Umbilical cord (tissue), 1 donor: ENCODE measurements at regions not wholly inside any gene's neighbourhood (a gene's known extent, or its start where the extent isn't known, plus 50 kb on each side); places are given as distances from the start of the nearest gene placed in this dataset.
"Not testable (repeated sequence)": the region's sequence is repeated elsewhere in the genome, so short reads cannot be mapped to it uniquely, and the experiment has no call there.

ENCODE experiments used
- DNase-seq: peaks from one replicate; pipeline ENCODE4 v3.0.0-alpha.2; 2015; ENCODE audit warnings: low spot score

DNA sequence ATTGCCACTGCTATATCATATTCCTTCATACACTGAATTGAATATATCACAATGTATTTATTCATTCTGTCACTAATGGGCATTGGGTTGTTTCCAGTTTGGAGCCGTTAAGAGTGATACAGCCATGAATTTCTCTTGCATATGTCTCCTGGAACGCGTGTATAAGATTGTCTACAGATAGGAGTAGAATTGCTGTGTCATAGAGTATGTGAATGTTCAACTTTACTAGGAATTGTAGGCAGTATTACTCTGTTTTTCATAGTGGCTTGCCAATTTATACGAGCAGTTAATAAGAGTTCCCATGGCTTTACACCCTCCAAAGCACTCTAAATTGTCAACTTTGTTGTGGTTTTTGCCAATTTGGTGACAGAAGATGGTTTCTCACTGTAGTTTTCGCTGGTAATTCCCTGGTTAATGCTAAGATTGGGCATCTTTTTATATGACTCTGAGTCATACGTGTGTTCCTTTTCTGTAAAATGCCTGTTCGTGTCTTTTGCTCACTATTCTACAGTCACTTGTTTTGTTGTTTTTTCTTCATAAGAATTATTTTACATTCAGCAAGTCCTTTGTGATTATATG, 136.1 kb upstream of the LIPC start:
- DNase-seq = no peak

DNA sequence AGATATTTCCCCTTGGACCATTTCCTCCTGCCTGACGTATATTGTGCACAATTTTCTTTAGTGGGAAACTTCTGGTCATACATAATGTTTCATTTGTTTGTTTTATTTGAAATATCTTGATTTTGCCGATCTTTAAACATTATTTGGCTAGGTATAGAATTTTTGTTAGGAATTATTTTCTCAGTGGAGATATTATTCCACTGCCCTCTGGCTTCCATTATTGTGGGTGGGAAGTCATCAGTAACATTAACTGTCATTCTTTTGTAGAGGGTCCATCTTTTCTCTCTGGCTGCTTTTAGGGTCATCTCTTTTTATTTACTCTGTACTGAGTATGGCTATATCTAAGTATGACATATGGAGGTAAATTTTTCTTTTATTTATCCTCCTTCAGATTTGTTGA, 135.5 kb upstream of the LIPC start:
- no peak for DNase-seq

DNA sequence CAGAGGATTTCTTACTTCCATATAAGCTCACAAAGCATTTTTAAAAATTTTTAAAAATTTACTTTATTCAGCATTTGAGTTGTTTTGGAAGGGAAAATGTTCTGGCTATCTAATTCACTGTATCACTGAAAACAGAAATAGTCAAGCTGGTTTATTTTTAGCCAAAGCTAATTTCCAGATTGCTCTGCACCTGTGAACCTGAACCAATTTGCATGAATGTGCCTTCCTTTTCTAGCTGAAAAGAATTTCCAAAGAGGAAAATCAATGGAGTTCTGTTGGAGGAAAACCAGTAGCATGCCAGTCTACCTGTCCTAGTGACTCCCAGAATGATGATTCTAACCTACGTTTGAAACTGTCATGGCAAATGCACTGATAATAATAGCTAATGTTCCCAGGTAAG, 134.2 kb upstream of the LIPC start:
- DNase-seq = no peak

DNA sequence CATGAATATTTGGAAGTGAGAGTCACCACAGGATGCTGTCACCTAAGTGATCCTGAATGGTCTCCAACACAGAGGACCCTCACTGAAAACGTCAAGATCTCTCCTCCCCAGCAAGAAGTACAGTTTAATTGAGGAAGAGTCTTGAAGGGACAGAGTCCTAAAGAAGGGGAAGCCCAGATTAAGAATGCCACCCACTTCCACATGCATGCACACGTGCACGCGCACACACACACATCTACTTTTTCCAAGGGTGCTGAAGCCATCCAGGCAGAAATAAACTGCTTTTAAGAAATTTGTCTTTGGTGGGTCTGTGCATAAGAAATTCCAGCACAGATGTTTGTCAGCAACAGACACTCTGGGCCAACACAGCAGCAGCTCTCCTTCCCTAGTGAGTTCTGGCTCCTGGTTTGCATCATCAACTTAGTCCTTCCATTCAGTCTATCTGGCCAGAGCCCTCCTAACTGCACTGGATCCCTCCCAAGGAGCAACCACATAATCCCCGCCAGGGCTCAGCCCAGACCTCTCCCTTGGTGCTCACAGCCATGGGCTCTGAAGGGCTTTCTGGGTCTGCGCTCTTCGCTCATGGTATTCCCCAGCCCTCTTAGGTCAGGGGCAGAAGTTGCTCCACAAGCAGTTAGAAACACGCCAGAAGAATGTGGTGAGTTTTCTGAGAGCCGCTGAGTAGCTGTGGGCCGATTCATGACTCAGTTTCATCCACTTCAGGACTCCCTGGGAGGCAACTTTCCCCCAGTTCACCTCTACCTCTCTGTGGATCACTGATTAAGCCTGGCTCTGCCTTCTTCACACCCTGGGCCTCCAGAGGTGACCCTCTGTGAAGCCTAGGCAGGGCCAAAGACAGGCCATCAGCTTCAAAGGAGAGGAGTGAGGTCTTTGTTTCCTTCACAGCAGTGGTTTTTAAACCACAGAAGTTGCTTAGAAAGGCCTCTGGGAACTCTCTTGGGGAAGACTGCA, 132.6 kb upstream of the LIPC start:
- DNase-seq = peak; percentile 95

DNA sequence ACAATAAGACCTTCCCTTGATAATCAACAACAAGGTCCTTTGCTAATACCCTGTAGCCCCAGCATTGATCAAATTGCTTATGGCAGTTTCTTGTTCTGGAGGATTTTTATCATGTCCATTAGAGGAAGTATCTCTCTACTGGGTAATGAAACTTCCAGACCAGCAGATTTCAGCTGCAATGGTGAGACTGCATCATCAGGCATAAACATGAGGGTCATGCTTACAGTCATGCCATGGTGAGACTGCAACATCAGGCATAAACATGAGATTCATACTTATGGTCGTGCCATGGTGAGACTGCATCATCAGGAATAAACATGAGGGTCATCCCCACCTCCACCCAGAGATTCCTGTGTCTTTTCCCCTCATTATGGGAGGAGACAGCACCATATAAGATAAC, 129.0 kb upstream of the LIPC start:
- no peak for DNase-seq

DNA sequence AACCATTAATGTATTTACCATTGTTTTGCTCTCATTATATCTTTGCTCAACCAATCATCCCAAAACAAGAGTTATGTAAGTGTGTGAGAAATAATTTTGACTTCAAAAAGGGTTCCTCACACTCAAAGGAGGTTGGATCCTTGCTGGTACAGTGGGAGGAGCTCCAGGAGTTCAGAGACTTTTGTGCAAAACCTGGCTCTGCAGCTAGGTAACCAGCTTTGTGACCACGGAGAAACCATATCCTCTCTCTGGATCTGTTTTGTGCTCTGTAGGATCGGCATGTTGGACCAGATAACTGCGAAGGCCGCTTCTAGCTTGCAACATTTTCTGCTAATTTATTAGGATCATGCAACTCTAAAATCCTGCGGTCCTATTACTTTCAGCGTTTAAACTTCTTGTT, 128.6 kb upstream of the LIPC start:
- no peak for DNase-seq

DNA sequence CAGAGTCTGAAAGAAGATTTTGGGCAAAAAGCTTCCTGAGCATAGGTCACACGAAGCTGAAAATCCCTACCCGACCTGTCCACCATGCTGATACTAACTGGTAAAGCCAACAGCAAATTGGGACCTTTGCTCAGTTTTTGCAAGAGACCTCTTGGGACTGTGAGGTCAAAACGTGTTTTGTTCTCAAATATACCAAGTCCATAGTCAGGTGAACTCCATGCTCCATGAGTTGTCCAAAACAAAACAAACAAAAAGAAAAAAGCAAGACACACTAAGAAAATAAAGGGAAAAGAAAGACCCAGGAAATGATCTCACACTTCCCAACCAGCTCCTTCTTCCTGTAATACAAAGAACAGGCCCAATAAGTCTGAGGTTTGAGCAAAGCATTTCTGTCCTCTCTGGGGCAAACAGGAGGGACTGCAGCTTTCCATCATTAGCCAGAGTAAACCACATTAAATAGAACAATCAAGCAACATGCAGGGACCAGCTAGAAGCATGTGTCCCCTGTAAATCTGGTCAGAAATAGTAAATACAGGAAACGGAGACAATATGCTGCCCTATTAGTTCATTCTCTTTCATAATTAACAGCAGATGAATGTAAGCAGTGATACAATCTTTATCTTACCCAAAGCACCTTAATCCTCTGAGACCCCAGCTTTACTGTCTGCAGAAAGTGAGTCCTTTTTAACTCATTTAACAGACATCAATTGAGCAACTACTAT, 125.0 kb upstream of the LIPC start:
- no peak for DNase-seq

DNA sequence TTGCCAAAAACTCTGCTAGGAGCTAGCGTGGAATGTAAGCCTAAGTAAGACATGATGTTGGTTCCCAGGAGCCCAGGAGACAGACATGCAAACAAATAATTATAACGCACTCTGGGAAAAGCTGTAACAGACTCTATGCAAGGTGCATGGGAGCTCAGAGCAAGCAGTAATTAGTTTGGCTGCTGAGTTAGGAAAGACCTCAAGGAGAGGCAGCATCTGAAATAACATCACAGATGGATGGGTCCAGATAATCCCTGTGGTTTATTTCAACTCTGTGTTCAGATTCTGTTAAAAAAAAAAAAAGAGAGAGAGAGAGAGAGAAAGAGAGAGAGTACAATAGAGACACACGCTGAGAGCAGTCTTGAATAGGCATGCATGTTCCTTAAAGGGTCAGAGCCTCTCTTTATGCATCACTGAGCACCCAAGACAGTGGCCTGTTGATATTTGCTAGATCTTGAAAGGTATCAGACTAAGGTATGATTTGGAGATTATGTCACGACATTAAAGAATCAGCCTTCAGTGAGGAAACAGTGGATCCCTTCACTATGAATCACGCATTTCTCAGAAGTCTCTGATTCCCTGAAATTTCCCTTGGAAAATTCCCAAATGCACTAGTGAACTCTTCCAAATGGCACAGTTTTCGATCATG, 124.4 kb upstream of the LIPC start:
- peak; percentile 30 for DNase-seq

DNA sequence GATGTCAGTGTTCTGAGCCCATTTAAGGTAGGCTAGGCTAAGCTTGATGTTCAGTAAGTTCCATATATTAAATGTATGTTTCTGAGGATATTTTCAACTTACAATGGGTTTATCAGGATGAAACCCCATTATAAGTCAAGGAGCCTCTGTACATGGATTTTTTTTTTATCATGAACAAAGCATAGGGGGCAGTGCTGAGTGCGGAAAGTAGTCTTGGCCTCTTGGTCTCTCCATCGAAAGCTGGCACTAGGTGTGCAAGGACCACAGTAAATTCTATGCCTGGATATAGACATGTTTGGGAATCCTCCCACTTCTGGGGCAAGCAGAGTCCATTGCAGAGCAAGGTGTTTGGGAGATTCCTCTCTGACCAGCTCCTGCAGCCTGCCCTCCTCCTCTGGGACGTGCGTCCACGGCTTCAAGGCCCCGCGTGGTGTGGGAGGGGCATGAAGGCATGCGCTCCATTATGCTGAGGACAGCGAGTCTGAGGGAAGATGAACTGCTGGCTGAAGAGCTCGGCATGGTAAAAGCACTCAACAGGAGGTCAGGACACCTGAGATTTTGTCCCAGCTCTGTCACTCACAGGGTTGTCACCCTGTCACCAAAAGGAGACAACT, 122.9 kb upstream of the LIPC start:
- DNase-seq = no peak

DNA sequence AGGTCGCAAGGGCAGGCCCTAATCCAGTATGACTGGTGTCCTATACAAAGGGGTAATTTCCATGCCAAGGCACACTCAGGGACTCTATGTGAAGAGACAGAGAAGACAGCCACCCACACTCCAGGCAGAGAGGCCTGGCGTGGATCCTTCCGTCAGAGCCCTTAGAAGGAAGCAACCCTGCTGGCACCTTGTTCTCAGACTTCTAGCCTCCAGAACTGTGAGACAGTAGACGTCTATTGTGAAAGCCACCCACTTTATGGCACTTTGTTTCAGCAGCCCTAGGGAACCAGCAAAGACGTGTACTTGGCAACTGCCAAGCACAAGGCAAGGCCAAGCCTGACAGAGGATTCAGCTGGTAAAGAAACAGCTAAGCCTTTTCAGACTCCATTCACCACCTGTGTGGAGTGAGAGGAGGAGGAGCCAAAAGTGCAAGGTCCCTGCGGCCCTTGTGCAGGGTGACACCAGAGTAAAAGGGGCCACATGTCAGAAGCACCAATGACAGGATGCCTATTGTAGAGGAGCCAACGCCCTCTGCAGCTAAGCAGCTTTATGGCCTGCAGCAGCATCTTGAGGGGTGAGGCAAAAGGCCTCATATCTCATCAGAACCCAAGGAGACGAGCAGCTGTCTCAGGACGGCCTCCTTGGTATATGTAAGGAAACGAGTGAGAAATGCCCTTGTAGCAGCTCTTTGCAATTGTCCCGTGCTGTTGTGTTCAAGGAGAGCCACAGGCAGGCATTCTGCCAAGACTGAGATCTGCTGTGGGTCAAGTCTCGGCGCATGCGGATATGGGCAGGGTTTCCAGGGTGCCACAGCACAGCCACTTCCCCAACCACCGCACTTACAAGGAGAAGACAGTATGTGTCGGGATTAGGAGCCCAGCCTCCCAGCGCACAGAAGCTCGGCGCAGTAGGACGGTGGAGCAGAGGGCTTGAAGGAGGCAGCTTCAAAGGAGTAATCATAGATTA, 121.5 kb upstream of the LIPC start:
- no peak for DNase-seq

DNA sequence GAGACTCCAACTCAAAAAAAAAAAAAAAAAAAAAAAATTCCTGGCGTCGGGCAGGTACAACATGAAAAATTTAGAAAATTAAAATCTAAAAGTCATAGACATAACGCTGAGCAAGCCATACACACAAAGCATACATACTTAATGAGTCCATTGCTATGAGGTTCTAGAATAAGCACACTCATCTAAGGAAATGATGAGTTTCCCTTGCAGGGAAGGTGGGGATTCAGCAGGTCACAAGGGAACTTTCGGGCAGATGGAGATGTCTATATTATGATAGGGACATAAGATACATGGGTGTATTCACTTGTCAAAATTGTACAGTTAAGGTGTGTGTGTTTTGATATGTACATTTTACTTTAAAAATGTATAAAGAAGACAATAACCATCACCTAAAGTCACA, 120.2 kb upstream of the LIPC start:
- no peak for DNase-seq

DNA sequence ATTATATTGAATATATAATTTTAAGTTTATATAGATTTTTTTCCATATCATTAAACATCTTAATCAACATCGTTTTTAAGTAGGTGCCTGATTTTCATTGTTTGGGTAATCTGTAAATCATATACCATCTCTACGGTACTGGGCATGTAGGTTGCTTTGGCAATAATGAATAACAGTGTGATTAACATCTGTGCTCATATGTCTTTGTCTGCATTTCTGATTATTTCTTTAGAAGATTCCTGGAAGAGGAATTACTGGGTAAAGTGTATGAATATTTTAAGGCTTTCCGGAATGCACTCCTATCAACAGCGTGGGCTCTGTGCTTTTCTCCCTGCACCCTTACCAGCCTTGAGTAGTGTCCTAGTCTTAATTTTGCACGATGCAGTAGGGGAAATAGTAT, 119.8 kb upstream of the LIPC start:
- no peak for DNase-seq

DNA sequence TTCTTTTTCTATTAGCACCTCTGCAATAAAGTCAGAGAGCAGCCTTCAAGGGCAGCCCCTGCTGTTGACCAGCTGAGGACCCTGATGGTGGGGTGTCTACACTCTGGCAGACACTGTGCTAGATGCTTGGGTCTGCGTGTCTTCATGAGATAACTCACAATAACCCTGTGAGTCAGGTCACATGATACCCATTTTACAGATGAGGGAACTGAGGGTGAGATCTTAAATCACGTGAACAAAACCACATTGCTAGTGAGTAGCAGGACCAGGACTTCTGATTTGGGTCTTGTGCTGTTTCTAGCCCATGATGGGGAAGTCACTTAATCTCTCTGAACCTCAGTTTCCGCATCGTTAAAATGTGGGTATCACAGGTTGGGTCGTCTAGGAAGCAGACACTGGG, 118.5 kb upstream of the LIPC start:
- DNase-seq = no peak

DNA sequence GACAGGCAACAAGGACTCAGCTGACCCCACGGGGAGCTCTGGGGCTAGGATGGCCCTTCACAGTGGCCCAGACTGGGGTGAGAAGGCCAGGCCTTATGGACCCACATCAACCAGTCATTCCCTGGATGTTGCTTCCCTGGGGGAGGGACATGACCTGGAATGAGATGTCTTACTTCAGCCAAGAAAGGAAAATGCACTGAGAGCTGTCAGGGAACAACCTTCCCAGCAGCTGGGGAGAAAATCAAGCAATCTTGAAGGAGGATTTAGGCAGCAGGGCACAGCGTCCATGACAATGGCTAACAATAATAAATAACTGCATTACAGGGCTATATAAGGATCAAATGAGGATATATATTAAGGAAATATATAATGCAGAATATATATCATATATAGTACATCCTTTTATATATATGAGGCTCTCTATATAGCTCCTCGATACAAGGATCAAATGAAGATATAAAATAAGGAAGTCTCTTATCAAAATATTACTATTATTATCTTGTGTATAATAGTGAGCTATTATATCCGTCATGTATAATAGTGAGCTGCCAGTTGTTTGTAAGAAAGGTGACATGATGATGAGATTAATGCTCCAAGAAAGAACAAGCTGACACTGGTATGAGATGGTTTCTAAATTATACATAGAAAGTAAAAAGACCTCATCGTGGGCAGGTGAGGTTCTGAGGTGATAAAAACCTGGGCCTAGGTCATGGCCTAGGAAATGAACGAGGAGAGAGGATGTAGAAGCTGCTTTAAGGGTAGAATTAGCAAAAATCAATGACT, 117.8 kb upstream of the LIPC start:
- no peak for DNase-seq

DNA sequence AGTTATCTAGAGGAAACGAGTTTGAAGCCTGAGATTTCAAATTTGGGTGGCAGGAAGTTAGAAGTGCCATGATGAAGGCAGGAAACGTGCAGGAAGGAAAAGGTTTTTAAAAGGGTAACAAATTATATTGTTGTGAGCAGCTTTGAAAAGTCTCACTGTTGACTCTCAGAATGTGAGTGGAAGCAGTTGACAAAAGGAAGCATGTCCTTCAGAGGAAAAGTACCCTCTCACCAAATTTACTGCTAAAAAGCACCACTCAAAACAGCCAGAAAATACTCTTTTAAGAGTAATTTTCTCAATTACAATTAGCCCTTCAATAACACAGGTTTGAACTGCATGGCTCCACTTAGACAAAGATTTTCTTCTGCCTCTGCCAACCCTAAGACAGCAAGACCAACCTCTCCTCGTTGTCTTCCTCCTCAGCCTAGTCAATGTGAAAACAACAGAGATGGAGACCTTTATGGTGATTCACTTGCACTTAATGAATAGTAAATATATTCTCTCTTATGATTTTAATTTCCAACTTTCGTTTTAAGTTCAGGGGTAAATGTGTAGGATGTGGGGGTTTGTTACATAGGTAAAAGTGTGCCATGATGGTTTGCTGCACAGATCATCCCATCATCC, 117.1 kb upstream of the LIPC start:
- DNase-seq = no peak

DNA sequence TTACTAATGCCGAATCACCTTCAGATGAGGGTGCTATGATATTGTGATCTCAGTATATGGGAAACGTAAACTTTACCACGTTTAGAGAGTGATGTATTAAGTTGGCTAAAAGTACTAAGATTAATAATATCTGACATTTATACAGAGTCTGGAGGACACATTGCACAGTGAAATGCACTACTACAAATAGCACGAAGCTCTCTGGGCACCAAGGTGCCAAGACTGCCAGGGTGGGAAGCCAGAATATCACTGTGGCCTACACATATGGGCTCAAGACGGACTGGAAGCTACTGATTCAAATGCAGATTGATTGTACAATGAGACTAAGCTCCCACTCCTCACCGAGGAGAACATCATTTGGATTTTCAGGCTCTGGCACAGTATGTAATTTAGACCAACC, 113.3 kb upstream of the LIPC start:
- no peak for DNase-seq

DNA sequence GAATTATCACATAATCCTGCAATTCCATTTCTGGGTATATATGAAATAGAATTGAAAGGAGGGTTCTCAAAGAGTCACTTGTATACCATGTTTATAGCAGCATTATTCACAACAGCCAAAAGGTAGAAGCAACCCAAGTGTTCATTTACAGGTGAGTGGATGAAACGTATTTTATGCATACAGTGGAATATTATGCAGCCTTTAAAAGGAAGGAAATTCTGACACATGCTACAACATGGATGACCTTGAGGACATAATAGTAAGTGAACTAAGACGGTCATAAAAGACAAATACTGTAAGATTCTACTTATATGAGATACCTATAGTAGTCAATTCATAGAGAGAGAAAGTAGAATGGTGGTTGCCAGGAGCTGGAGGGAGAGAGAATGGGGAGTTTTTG, 110.8 kb upstream of the LIPC start:
- DNase-seq = no peak

DNA sequence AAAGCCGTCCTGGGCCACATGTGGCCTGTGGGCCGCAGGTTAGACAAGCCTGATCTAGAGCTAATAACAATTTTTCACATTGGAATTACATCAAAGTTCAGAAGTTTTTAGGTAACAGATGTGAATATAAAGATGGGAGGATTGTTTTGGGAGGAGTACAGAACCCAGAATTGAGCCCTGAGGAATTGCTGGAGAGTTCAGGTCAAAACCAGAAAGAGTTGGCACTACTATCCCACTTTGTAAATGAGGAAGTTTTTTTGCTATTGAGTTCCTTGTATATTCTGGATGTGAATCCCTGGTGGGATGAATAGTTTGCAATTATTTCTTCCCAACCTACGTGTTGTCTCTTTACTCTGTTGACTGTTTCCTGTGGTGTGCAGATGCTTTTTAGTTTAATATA, 109.5 kb upstream of the LIPC start:
- no peak for DNase-seq

DNA sequence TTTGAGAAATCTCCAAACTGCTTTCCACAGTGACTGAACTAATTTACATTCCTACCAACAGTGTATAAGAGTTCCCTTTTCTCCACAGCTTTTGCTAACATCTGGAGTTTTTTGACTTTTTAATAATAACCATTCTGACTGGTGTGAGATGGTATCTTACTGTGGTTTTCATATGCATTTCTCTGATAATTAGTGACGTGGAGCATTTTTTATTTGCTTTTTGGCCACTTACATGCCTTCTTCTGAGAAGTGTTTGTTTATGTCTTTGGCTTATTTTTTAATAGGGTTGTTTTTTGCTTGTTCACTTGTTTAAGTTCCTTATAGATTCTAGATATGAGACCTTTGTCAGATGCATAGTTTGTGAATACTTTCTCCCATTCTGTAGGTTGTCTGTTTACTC, 108.5 kb upstream of the LIPC start:
- DNase-seq = not testable (repeated sequence)
